ENCODE measurements at regions not wholly inside any gene's neighbourhood (a gene's known extent, or its start where the extent isn't known, plus 50 kb on each side); places are given as distances from the start of the nearest gene placed in this dataset.

GRCh38 chr10:71005337-71006305 is 117.3 kb upstream of the PCBD1 start:
- TF ChIP-seq POLR2AphosphoS5 (IDR thresholded peaks at IDR 0.05; ENCODE audit: low read depth, low read length) (no peak), TAF1 (IDR thresholded peaks at IDR 0.05; ENCODE audit: borderline replicate concordance, insufficient read depth, low read length) (no peak)

Measured in PFSK-1 (cell line).